ENCODE measurements at regions not wholly inside any gene's neighbourhood (a gene's known extent, or its start where the extent isn't known, plus 50 kb on each side); places are given as distances from the start of the nearest gene placed in this dataset.

- no peaks in the 10 kb centered on the region for H3K36me3 Mint-ChIP-seq (ENCODE audit: low read depth)
- H3K4me1 Mint-ChIP-seq (ENCODE audit: low read depth): no peaks in the 10 kb centered on the region
- no peaks in the 10 kb centered on the region for H3K27me3 Mint-ChIP-seq
- intact Hi-C loops (cut with DNase I, micrococcal nuclease): no loop called here
- no peak for DNase-seq
- peaks cover 4% of the 10 kb centered on the region for H3K9me3 Mint-ChIP-seq
- POLR2A ChIA-PET: no interaction called here
- TF ChIP-seq CTCF (IDR thresholded peaks at IDR 0.05): no peak
- H3K27me3 ChIP-seq (ENCODE audit: control insufficient read depth in 1 of 2, insufficient read depth in 2 of 2, low read length in 2 of 2): no peaks in the 10 kb centered on the region
- no peak overlapping the region for H3K27ac Mint-ChIP-seq
- no peaks in the 10 kb centered on the region for H3K36me3 ChIP-seq (ENCODE audit: insufficient read depth, low read length)
- ATAC-seq (ENCODE audit: poor library complexity): no peak
- H3K4me1 ChIP-seq (ENCODE audit: insufficient read depth, low read length): no peaks in the 10 kb centered on the region
- no peak overlapping the region for H3K4me3 ChIP-seq (ENCODE audit: low read length)
- no peak overlapping the region for H3K4me3 Mint-ChIP-seq
- peaks cover 0 to 8% of the 10 kb centered on the region in 2 experiments for H3K9me3 ChIP-seq (ENCODE audit: control insufficient read depth in 1 of 2, insufficient read depth in 1 of 2, low read length in 2 of 2)
- CTCF ChIA-PET: no interaction called here
- no peak overlapping the region for H3K27ac ChIP-seq (ENCODE audit: low read depth in 1 of 2, low read length in 2 of 2)
These were observed 525.9 kb downstream of the KCNA4 start for GRCh38 chr11:29490938-29491337.

GRCh38 chr11:29486301-29486700, 530.5 kb downstream of the KCNA4 start:
- H3K27ac ChIP-seq (ENCODE audit: low read depth in 1 of 2, low read length in 2 of 2): no peak overlapping the region
- Mint-ChIP-seq H3K4me3 (no peak overlapping the region), H3K27me3 (no peaks in the 10 kb centered on the region), H3K27ac (no peak overlapping the region), H3K36me3 (ENCODE audit: low read depth) (no peaks in the 10 kb centered on the region), H3K4me1 (ENCODE audit: low read depth) (no peaks in the 10 kb centered on the region), H3K9me3 (peaks cover 4% of the 10 kb centered on the region)
- POLR2A ChIA-PET: no interaction called here
- H3K4me1 ChIP-seq (ENCODE audit: insufficient read depth, low read length): no peaks in the 10 kb centered on the region
- TF ChIP-seq CTCF (IDR thresholded peaks at IDR 0.05): no peak
- intact Hi-C loops (cut with DNase I, micrococcal nuclease): no loop called here
- H3K27me3 ChIP-seq (ENCODE audit: control insufficient read depth in 1 of 2, insufficient read depth in 2 of 2, low read length in 2 of 2): no peaks in the 10 kb centered on the region
- DNase-seq (no peak), ATAC-seq (ENCODE audit: poor library complexity) (no peak)
- peaks cover 0 to 3% of the 10 kb centered on the region in 2 experiments for H3K9me3 ChIP-seq (ENCODE audit: control insufficient read depth in 1 of 2, insufficient read depth in 1 of 2, low read length in 2 of 2)
- H3K36me3 ChIP-seq (ENCODE audit: insufficient read depth, low read length): no peaks in the 10 kb centered on the region
- no peak overlapping the region for H3K4me3 ChIP-seq (ENCODE audit: low read length)
- CTCF ChIA-PET: no interaction called here

- POLR2A ChIA-PET: no interaction called here
- H3K4me3 ChIP-seq (ENCODE audit: low read length): no peak overlapping the region
- intact Hi-C loops (cut with DNase I, micrococcal nuclease): no loop called here
- DNase-seq (no peak), ATAC-seq (ENCODE audit: poor library complexity) (no peak)
- H3K27me3 Mint-ChIP-seq: no peaks in the 10 kb centered on the region
- CTCF ChIA-PET: no interaction called here
- H3K36me3 Mint-ChIP-seq (ENCODE audit: low read depth): no peaks in the 10 kb centered on the region
- H3K27ac Mint-ChIP-seq: no peak overlapping the region
- peaks cover 0 to 3% of the 10 kb centered on the region in 2 experiments for H3K9me3 ChIP-seq (ENCODE audit: control insufficient read depth in 1 of 2, insufficient read depth in 1 of 2, low read length in 2 of 2)
- no peak overlapping the region for H3K27ac ChIP-seq (ENCODE audit: low read depth in 1 of 2, low read length in 2 of 2)
- peaks cover 8% of the 10 kb centered on the region for H3K9me3 Mint-ChIP-seq
- H3K36me3 ChIP-seq (ENCODE audit: insufficient read depth, low read length): no peaks in the 10 kb centered on the region
- no peaks in the 10 kb centered on the region for H3K27me3 ChIP-seq (ENCODE audit: control insufficient read depth in 1 of 2, insufficient read depth in 2 of 2, low read length in 2 of 2)
- no peak for TF ChIP-seq CTCF (IDR thresholded peaks at IDR 0.05)
- no peaks in the 10 kb centered on the region for H3K4me1 ChIP-seq (ENCODE audit: insufficient read depth, low read length)
- H3K4me3 Mint-ChIP-seq: no peak overlapping the region
- no peaks in the 10 kb centered on the region for H3K4me1 Mint-ChIP-seq (ENCODE audit: low read depth)
These were observed 531.2 kb downstream of the KCNA4 start for GRCh38 chr11:29485641-29486040.

Measured in CD4-positive, alpha-beta T cell (primary cell).